MM.1S (cell line): ENCODE measurements at regions not wholly inside any gene's neighbourhood (a gene's known extent, or its start where the extent isn't known, plus 50 kb on each side); places are given as distances from the start of the nearest gene placed in this dataset.

Experiments
- CTCF ChIP-seq: fragments of 300-600 bp; sonication (generic); IDR thresholded peaks from 2 replicates; pipeline ENCODE4 v1.5.1; 2016; ENCODE audit warnings: antibody characterized with exemption, low read length, mixed read lengths
- EZH2 ChIP-seq: fragments of 300-600 bp; sonication (generic); optimal IDR thresholded peaks from 2 replicates; pipeline ENCODE3; 2017; ENCODE audit warnings: low read depth, mild to moderate bottlenecking, antibody characterized with exemption, low read length, mixed read lengths

- TF ChIP-seq CTCF, result no peak
- no peak for TF ChIP-seq EZH2
Measured at GRCh38 chr9:135029463-135029862, 58.0 kb upstream of the OLFM1 start.
